Panc1 (cell line): ENCODE measurements at regions not wholly inside any gene's neighbourhood (a gene's known extent, or its start where the extent isn't known, plus 50 kb on each side); places are given as distances from the start of the nearest gene placed in this dataset.

ENCODE experiments used
- SIN3A ChIP-seq: IDR thresholded peaks from 2 replicates; pipeline ENCODE4 v1.6.1; 2012; ENCODE audit warnings: low read depth, mild to moderate bottlenecking, low read length, moderate library complexity, borderline replicate concordance; ENCODE audit not compliant: insufficient read depth
- TF ChIP-seq, protein P1 (sequence below): fragments of 450-650 bp; IDR thresholded peaks from 2 replicates; pipeline ENCODE4 v1.5.1; 2017; ENCODE audit warnings: mild to moderate bottlenecking

DNA sequence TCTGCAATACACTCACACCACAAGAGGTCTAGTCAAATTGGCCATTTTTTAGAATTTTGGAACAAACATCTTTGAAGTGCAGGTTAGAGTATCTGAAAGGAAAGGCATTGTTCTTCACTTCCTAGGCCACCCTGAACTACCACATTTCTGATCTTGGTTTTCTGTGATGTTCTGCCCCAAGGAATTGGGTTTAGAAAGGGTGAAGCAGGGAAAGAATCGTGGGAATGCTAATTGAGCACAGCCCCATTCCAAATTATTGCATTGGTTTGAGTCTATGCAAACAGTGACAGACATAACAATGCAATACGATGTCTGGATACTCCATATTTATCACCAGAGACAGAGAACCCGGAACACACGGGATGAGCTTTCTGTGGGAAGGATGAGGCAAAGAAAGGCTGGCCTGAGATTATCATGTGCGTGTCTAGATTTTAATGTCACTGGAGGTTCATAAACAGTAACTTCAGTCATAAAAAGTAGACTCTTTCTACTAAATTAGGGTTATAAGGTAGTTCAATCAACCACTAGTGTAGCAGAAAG lies 195.3 kb upstream of the BLID start:
- TF ChIP-seq, protein P1, sequence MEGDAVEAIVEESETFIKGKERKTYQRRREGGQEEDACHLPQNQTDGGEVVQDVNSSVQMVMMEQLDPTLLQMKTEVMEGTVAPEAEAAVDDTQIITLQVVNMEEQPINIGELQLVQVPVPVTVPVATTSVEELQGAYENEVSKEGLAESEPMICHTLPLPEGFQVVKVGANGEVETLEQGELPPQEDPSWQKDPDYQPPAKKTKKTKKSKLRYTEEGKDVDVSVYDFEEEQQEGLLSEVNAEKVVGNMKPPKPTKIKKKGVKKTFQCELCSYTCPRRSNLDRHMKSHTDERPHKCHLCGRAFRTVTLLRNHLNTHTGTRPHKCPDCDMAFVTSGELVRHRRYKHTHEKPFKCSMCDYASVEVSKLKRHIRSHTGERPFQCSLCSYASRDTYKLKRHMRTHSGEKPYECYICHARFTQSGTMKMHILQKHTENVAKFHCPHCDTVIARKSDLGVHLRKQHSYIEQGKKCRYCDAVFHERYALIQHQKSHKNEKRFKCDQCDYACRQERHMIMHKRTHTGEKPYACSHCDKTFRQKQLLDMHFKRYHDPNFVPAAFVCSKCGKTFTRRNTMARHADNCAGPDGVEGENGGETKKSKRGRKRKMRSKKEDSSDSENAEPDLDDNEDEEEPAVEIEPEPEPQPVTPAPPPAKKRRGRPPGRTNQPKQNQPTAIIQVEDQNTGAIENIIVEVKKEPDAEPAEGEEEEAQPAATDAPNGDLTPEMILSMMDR: no peak
- TF ChIP-seq SIN3A: no peak
